ENCODE measurements at regions not wholly inside any gene's neighbourhood (a gene's known extent, or its start where the extent isn't known, plus 50 kb on each side); places are given as distances from the start of the nearest gene placed in this dataset.

GRCh38 chr20:11729806-11730205 lies 187.9 kb upstream of the BTBD3 start:
- no peak for FAIRE-seq
- TF ChIP-seq POLR2A (IDR thresholded peaks at IDR 0.05; ENCODE audit: low read depth, low read length) (no peak), TAF1 (IDR thresholded peaks at IDR 0.05; ENCODE audit: low read depth, low read length) (no peak), SPI1 (IDR thresholded peaks at IDR 0.05; ENCODE audit: low read depth, low read length) (no peak), POLR2AphosphoS5 (IDR thresholded peaks at IDR 0.05; ENCODE audit: low read depth, low read length) (no peak), PAX5 (IDR thresholded peaks at IDR 0.05; ENCODE audit: insufficient read depth, low read length, severe bottlenecking) (no peak), POU2F2 (IDR thresholded peaks at IDR 0.05; ENCODE audit: low read depth, low read length) (no peak)
- no peak for DNase-seq (ENCODE audit: insufficient read length, low spot score)

DNA sequence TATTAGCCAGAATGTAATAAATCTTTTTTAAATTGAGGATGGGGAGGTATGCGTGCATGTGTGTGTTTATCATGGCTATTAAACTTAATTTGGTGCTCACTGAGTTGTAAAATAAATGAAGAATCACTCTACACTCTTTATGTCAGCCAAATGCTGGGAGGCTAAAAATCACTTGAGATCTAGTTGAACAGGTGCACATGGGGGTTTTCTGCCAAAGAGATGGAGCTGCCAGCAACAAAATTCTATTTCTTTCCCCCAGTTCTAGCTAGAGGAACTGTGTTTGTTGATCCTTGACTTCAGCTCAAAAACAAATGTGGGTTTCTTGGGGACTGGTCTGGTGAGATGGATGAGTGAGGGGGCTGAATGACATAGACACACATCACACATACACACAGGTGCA lies 183.3 kb upstream of the BTBD3 start:
- no peak for FAIRE-seq
- TF ChIP-seq POLR2A (IDR thresholded peaks at IDR 0.05; ENCODE audit: low read depth, low read length), result no peak
- no peak for DNase-seq (ENCODE audit: insufficient read length, low spot score)

DNA sequence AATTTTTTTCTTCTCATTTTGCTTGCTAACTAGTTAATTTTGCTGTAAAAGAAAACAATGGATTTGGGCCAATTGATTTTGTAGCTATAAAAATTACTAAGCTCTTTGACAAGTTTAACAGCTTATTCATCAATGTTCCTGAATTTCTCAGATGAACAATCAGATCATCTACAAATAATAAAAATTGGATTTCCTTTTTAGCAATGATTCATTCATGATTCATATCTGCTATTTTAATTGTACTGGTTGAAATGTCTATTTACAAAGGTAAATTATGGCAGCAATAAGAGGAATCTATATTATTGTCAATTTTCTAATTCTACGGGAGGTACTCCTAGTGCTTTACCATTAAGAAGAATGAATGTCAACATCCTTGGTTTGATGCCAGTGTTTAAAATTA lies 178.8 kb upstream of the BTBD3 start:
- TF ChIP-seq TAF1 (IDR thresholded peaks at IDR 0.05; ENCODE audit: low read depth, low read length), result no peak
- TF ChIP-seq POLR2A (IDR thresholded peaks at IDR 0.05; ENCODE audit: low read depth, low read length), result no peak
- no peak for TF ChIP-seq PAX5 (IDR thresholded peaks at IDR 0.05; ENCODE audit: insufficient read depth, low read length, severe bottlenecking)
- no peak for TF ChIP-seq SPI1 (IDR thresholded peaks at IDR 0.05; ENCODE audit: low read depth, low read length)
- TF ChIP-seq POLR2AphosphoS5 (IDR thresholded peaks at IDR 0.05; ENCODE audit: low read depth, low read length), result no peak
- no peak for TF ChIP-seq POU2F2 (IDR thresholded peaks at IDR 0.05; ENCODE audit: low read depth, low read length)
- no peak for DNase-seq (ENCODE audit: insufficient read length, low spot score)
- FAIRE-seq, result no peak

DNA sequence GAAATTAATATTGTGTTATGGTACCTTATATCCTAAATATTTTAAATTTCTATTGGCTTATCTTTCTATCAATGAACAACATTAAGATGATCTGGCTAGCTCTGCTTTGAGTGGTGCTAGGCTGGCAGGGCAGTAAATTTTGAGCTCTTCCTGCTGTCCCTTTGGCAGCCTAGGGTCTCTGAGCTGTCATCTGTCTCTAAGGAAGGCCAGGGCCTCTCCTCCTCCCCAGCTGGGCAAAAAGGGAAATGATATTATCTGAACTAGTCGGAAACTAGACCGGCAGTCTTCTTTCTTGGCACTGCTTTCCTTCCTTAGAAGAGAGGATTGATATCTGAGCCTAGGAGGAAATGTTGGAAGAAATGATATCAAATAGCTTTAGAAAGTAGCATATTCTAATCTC lies 176.7 kb upstream of the BTBD3 start:
- no peak for DNase-seq (ENCODE audit: insufficient read length, low spot score)
- no peak for FAIRE-seq
- TF ChIP-seq POLR2AphosphoS5 (IDR thresholded peaks at IDR 0.05; ENCODE audit: low read depth, low read length) (no peak), POLR2A (IDR thresholded peaks at IDR 0.05; ENCODE audit: low read depth, low read length) (no peak), POU2F2 (IDR thresholded peaks at IDR 0.05; ENCODE audit: low read depth, low read length) (no peak), SPI1 (IDR thresholded peaks at IDR 0.05; ENCODE audit: low read depth, low read length) (no peak), TAF1 (IDR thresholded peaks at IDR 0.05; ENCODE audit: low read depth, low read length) (no peak), PAX5 (IDR thresholded peaks at IDR 0.05; ENCODE audit: insufficient read depth, low read length, severe bottlenecking) (no peak)

- FAIRE-seq (no peak), DNase-seq (ENCODE audit: insufficient read length, low spot score) (no peak)
- TF ChIP-seq POU2F2 (IDR thresholded peaks at IDR 0.05; ENCODE audit: low read depth, low read length) (no peak), TAF1 (IDR thresholded peaks at IDR 0.05; ENCODE audit: low read depth, low read length) (no peak), POLR2AphosphoS5 (IDR thresholded peaks at IDR 0.05; ENCODE audit: low read depth, low read length) (no peak), PAX5 (IDR thresholded peaks at IDR 0.05; ENCODE audit: insufficient read depth, low read length, severe bottlenecking) (no peak), SPI1 (IDR thresholded peaks at IDR 0.05; ENCODE audit: low read depth, low read length) (no peak), POLR2A (IDR thresholded peaks at IDR 0.05; ENCODE audit: low read depth, low read length) (no peak)
Measured at GRCh38 chr20:11745145-11745544, 172.5 kb upstream of the BTBD3 start.

DNA sequence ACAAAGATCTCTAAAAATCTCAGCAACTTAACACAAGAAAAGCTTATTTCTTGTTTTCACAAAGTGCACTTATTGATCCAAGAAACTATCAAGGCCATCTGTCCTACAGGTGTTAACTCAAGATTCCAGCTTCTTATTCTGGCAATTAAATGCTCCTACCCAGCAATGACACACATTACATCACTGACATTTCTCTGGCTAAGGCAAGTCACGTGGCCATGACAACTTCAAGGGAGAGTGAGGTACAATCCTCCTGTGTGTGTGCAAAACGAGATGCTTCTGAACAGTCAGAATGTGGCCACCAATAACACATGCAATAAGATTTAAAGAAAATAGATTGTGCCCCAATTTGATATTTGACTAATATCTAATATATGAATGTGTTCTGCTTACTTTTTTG lies 169.3 kb upstream of the BTBD3 start:
- TF ChIP-seq POU2F2 (IDR thresholded peaks at IDR 0.05; ENCODE audit: low read depth, low read length) (no peak), SPI1 (IDR thresholded peaks at IDR 0.05; ENCODE audit: low read depth, low read length) (no peak), PAX5 (IDR thresholded peaks at IDR 0.05; ENCODE audit: insufficient read depth, low read length, severe bottlenecking) (no peak), TAF1 (IDR thresholded peaks at IDR 0.05; ENCODE audit: low read depth, low read length) (no peak), POLR2A (IDR thresholded peaks at IDR 0.05; ENCODE audit: low read depth, low read length) (no peak), POLR2AphosphoS5 (IDR thresholded peaks at IDR 0.05; ENCODE audit: low read depth, low read length) (no peak)
- DNase-seq (ENCODE audit: insufficient read length, low spot score), result no peak
- FAIRE-seq, result no peak

GRCh38 chr20:11752336-11752735 lies 165.4 kb upstream of the BTBD3 start:
- DNase-seq (ENCODE audit: insufficient read length, low spot score) (no peak), FAIRE-seq (no peak)
- TF ChIP-seq TAF1 (IDR thresholded peaks at IDR 0.05; ENCODE audit: low read depth, low read length) (no peak), POLR2AphosphoS5 (IDR thresholded peaks at IDR 0.05; ENCODE audit: low read depth, low read length) (no peak), POU2F2 (IDR thresholded peaks at IDR 0.05; ENCODE audit: low read depth, low read length) (no peak), SPI1 (IDR thresholded peaks at IDR 0.05; ENCODE audit: low read depth, low read length) (no peak), POLR2A (IDR thresholded peaks at IDR 0.05; ENCODE audit: low read depth, low read length) (no peak), PAX5 (IDR thresholded peaks at IDR 0.05; ENCODE audit: insufficient read depth, low read length, severe bottlenecking) (no peak)

- no peak for DNase-seq (ENCODE audit: insufficient read length, low spot score)
- TF ChIP-seq TAF1 (IDR thresholded peaks at IDR 0.05; ENCODE audit: low read depth, low read length), result no peak
- no peak for TF ChIP-seq POLR2AphosphoS5 (IDR thresholded peaks at IDR 0.05; ENCODE audit: low read depth, low read length)
- TF ChIP-seq PAX5 (IDR thresholded peaks at IDR 0.05; ENCODE audit: insufficient read depth, low read length, severe bottlenecking), result no peak
- no peak for TF ChIP-seq POLR2A (IDR thresholded peaks at IDR 0.05; ENCODE audit: low read depth, low read length)
- TF ChIP-seq POU2F2 (IDR thresholded peaks at IDR 0.05; ENCODE audit: low read depth, low read length), result no peak
- no peak for TF ChIP-seq SPI1 (IDR thresholded peaks at IDR 0.05; ENCODE audit: low read depth, low read length)
- no peak for FAIRE-seq
Measured at GRCh38 chr20:11753155-11753554, 164.5 kb upstream of the BTBD3 start.

DNA sequence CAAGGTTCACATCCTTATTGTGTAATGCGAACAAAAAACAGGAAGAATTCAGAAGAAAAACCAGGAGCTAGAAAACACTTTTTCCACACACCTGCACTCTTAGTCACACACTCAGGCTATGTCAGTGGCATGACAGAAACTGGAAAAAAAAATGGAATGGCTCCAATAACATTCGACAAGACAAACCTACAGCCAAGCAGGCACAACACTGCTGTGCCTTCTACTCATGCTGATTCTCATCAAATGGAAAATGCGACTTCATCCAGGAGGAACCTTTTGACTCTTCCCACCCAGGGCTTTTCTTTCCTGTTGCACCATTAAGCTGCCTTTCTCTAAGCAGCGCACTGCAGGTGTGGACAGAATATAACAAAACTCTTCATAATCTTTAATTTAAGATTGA lies 163.2 kb upstream of the BTBD3 start:
- TF ChIP-seq SPI1 (IDR thresholded peaks at IDR 0.05; ENCODE audit: low read depth, low read length) (no peak), TAF1 (IDR thresholded peaks at IDR 0.05; ENCODE audit: low read depth, low read length) (no peak), PAX5 (IDR thresholded peaks at IDR 0.05; ENCODE audit: insufficient read depth, low read length, severe bottlenecking) (no peak), POU2F2 (IDR thresholded peaks at IDR 0.05; ENCODE audit: low read depth, low read length) (no peak), POLR2A (IDR thresholded peaks at IDR 0.05; ENCODE audit: low read depth, low read length) (no peak), POLR2AphosphoS5 (IDR thresholded peaks at IDR 0.05; ENCODE audit: low read depth, low read length) (no peak)
- FAIRE-seq (no peak), DNase-seq (ENCODE audit: insufficient read length, low spot score) (no peak)

GRCh38 chr20:11755071-11755841 lies 162.4 kb upstream of the BTBD3 start:
- FAIRE-seq (no peak), DNase-seq (ENCODE audit: insufficient read length, low spot score) (no peak)
- TF ChIP-seq POLR2AphosphoS5 (IDR thresholded peaks at IDR 0.05; ENCODE audit: low read depth, low read length), result no peak
- no peak for TF ChIP-seq POLR2A (IDR thresholded peaks at IDR 0.05; ENCODE audit: low read depth, low read length)
- TF ChIP-seq TAF1 (IDR thresholded peaks at IDR 0.05; ENCODE audit: low read depth, low read length), result no peak
- no peak for TF ChIP-seq POU2F2 (IDR thresholded peaks at IDR 0.05; ENCODE audit: low read depth, low read length)
